Hepatocyte (in vitro differentiated cells): ENCODE measurements at regions not wholly inside any gene's neighbourhood (a gene's known extent, or its start where the extent isn't known, plus 50 kb on each side); places are given as distances from the start of the nearest gene placed in this dataset.

Source experiments
- DNase-seq: peaks from one replicate; pipeline ENCODE4 v3.0.0-alpha.2; 2016; ENCODE audit warnings: low spot score
- H2AFZ ChIP-seq: fragments of 200-600 bp; sonication (generic); 2 replicates; pipeline ENCODE4 v1.6.0; 2016; ENCODE audit warnings: antibody characterized with exemption, mild to moderate bottlenecking
- H3K27ac ChIP-seq: fragments of 200-600 bp; sonication (generic); 2 replicates; pipeline ENCODE4 v1.5.1; 2016; ENCODE audit warnings: mild to moderate bottlenecking
- H3K27me3 ChIP-seq: fragments of 200-600 bp; sonication (generic); 2 replicates; pipeline ENCODE4 v1.6.1; 2016
- H3K36me3 ChIP-seq: fragments of 200-600 bp; sonication (generic); replicated peaks from 2 replicates; pipeline ENCODE4 v1.5.1; 2016; ENCODE audit warnings: low read depth; ENCODE audit not compliant: insufficient read depth
- H3K4me1 ChIP-seq: fragments of 200-600 bp; sonication (generic); 2 replicates; pipeline ENCODE4 v1.5.1; 2016; ENCODE audit warnings: mild to moderate bottlenecking, moderate library complexity; ENCODE audit not compliant: insufficient read depth
- H3K4me2 ChIP-seq: fragments of 200-600 bp; sonication (generic); 2 replicates; pipeline ENCODE4 v1.6.0; 2016
- H3K4me3 ChIP-seq: fragments of 200-600 bp; sonication (generic); 2 replicates; pipeline ENCODE4 v1.5.1; 2016; ENCODE audit warnings: mild to moderate bottlenecking
- H3K79me2 ChIP-seq: fragments of 200-600 bp; sonication (generic); 2 replicates; pipeline ENCODE4 v1.6.0; 2017; ENCODE audit warnings: mild to moderate bottlenecking
- H3K9me2 ChIP-seq: fragments of 200-600 bp; sonication (generic); replicated peaks from 2 replicates; pipeline ENCODE4 v1.6.0; 2017; ENCODE audit warnings: mild to moderate bottlenecking; ENCODE audit not compliant: insufficient read depth
- H3K9me3 ChIP-seq: fragments of 200-600 bp; sonication (generic); 2 replicates; pipeline ENCODE4 v1.5.1; 2016; ENCODE audit warnings: low read depth, mild to moderate bottlenecking
- H4K20me1 ChIP-seq: fragments of 200-600 bp; sonication (generic); 2 replicates; pipeline ENCODE4 v1.6.0; 2016; ENCODE audit warnings: mild to moderate bottlenecking; ENCODE audit not compliant: insufficient read depth, poor library complexity, severe bottlenecking
- EZH2 ChIP-seq: fragments of 200-600 bp; sonication (generic); IDR thresholded peaks from 2 replicates; pipeline ENCODE4 v1.6.1; 2016; ENCODE audit warnings: antibody characterized with exemption, mild to moderate bottlenecking, borderline replicate concordance
- EZH2phosphoT487 ChIP-seq: fragments of 200-600 bp; sonication (generic); IDR thresholded peaks from one replicate; pipeline ENCODE4 v1.6.1; 2018; ENCODE audit warnings: antibody characterized with exemption, mild to moderate bottlenecking, low read depth, moderate library complexity; ENCODE audit not compliant: unreplicated experiment, severe bottlenecking
- WGBS: methylation state at CpG from one replicate; pipeline ENCODE4 v1.1.6; 2016; ENCODE audit warnings: low lambda C conversion rate; ENCODE audit errors: missing lambda C conversion rate; 5-methylcytosine and 5-hydroxymethylcytosine counted together
- TF ChIP-seq, protein P1 (sequence below): fragments of 200-600 bp; sonication (generic); IDR thresholded peaks from 2 replicates; pipeline ENCODE4 v1.5.1; 2016; ENCODE audit warnings: antibody characterized with exemption, mild to moderate bottlenecking; ENCODE audit not compliant: poor library complexity

DNA sequence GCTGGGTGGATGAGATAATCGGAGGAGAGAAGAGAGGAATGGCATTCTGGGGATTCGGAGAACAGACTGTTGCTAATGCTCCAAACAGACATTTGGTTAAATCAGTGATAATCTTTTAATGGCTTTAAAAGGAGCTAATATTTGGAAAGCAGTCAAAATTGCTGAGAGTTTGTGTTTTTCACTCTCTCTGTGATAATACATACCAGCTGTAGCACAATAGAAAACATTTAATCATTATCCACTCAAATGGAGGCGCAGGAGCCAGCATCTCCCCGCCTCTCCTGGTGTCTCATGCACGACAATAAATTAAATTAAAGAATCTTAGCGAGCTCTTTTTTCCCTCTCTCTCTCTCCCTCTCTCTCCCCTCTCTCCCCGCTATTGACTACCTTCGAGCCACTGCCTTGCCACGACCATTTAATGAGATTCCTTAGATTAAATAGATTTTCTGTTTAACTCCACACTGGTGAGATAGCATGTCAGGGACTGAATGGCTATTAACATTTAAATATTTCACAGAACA, 268.6 kb upstream of the MVB12B start:
- no peaks in the 10 kb centered on the region for H3K79me2 ChIP-seq
- no peaks in the 10 kb centered on the region for H3K27me3 ChIP-seq
- H2AFZ ChIP-seq: no peak overlapping the region
- H4K20me1 ChIP-seq: no peaks in the 10 kb centered on the region
- H3K4me2 ChIP-seq: no peak overlapping the region
- H3K27ac ChIP-seq: no peak overlapping the region
- no peak overlapping the region for H3K4me3 ChIP-seq
- WGBS: 42% methylated on average over 9 of the region's 9 CpGs
- no peaks in the 10 kb centered on the region for H3K9me3 ChIP-seq
- H3K4me1 ChIP-seq: no peaks in the 10 kb centered on the region
- H3K36me3 ChIP-seq: no peaks in the 10 kb centered on the region
- no peaks in the 10 kb centered on the region for H3K9me2 ChIP-seq
- no peak for TF ChIP-seq EZH2
- no peak for TF ChIP-seq EZH2phosphoT487
- TF ChIP-seq, protein P1, sequence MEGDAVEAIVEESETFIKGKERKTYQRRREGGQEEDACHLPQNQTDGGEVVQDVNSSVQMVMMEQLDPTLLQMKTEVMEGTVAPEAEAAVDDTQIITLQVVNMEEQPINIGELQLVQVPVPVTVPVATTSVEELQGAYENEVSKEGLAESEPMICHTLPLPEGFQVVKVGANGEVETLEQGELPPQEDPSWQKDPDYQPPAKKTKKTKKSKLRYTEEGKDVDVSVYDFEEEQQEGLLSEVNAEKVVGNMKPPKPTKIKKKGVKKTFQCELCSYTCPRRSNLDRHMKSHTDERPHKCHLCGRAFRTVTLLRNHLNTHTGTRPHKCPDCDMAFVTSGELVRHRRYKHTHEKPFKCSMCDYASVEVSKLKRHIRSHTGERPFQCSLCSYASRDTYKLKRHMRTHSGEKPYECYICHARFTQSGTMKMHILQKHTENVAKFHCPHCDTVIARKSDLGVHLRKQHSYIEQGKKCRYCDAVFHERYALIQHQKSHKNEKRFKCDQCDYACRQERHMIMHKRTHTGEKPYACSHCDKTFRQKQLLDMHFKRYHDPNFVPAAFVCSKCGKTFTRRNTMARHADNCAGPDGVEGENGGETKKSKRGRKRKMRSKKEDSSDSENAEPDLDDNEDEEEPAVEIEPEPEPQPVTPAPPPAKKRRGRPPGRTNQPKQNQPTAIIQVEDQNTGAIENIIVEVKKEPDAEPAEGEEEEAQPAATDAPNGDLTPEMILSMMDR: no peak
- DNase-seq: no peak

DNA sequence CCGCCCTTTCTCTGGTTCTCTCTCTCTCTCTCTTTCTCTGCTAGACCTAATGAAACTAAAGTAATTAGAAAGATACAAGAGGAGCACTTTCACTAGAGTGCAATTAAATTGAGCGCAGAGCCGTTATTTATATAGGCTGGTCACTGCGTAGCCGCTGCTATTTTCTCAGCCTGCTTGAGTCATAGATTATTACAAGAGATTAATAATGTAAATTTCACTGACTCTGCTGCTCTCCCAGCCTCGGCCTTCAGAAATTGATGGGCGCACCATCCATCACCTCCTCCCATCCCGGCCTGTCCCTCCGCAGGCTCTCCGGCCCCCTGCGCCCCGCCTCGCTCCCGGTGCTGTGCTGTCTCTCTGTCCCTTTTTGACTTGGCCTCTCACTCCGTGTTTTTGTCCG, 268.0 kb upstream of the MVB12B start:
- Histone ChIP-seq H3K4me2 (no peak overlapping the region), H3K4me1 (no peaks in the 10 kb centered on the region), H3K79me2 (no peaks in the 10 kb centered on the region), H3K9me3 (no peaks in the 10 kb centered on the region), H3K4me3 (no peak overlapping the region), H3K27ac (no peak overlapping the region), H4K20me1 (no peaks in the 10 kb centered on the region), H2AFZ (no peak overlapping the region), H3K27me3 (no peaks in the 10 kb centered on the region), H3K36me3 (no peaks in the 10 kb centered on the region), H3K9me2 (no peaks in the 10 kb centered on the region)
- no peak for DNase-seq
- WGBS: 84% methylated on average over 16 of the region's 16 CpGs
- TF ChIP-seq EZH2phosphoT487 (no peak), EZH2 (no peak)
- TF ChIP-seq, protein P1: no peak

DNA sequence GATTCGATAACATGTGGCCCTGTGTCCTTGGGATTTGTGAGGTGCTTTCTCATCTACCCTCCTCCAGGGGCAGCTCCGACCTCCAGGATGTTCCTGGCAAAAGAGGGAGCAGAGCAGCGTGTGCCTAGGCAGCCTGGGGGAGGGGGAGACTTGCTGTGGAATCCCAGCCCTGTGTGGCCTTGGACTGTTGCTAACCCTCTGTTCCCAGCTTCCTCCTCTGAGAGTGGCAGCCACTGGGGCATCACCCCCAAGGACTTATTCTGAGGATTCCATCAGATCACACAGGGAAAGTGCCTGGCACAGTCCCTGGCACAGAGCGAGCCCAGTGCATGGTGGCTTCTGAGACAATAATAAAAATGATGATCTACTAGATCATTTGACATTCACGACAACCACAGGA, 265.1 kb upstream of the MVB12B start:
- no peak overlapping the region for H2AFZ ChIP-seq
- no peak for DNase-seq
- H3K27me3 ChIP-seq: no peaks in the 10 kb centered on the region
- H3K4me1 ChIP-seq: no peaks in the 10 kb centered on the region
- H3K36me3 ChIP-seq: no peaks in the 10 kb centered on the region
- no peak overlapping the region for H3K27ac ChIP-seq
- TF ChIP-seq EZH2phosphoT487 (no peak), EZH2 (no peak)
- TF ChIP-seq, protein P1: no peak
- no peaks in the 10 kb centered on the region for H4K20me1 ChIP-seq
- H3K4me3 ChIP-seq: no peak overlapping the region
- no peaks in the 10 kb centered on the region for H3K9me2 ChIP-seq
- WGBS: 80% methylated on average over 5 of the region's 5 CpGs
- no peak overlapping the region for H3K4me2 ChIP-seq
- H3K9me3 ChIP-seq: no peaks in the 10 kb centered on the region
- H3K79me2 ChIP-seq: no peaks in the 10 kb centered on the region
